Cardiac muscle cell (in vitro differentiated cells and primary cell): ENCODE measurements at regions not wholly inside any gene's neighbourhood (a gene's known extent, or its start where the extent isn't known, plus 50 kb on each side); places are given as distances from the start of the nearest gene placed in this dataset.

Experiments
- DNase-seq, 2 donors: peaks; one replicate each; pipeline versions ENCODE4 v3.0.0 to v3.0.0-alpha.2; 2010 to 2017; ENCODE audit warnings: low read depth in 1 of 2, low spot score in 1 of 2
- H3K27ac ChIP-seq: fragments of 200-600 bp; sonication (generic); 2 replicates; pipeline ENCODE4 v1.5.1; 2016
- H3K27me3 ChIP-seq: fragments of 200-600 bp; sonication (generic); 2 replicates; pipeline ENCODE4 v1.6.0; 2016; ENCODE audit warnings: control low read depth
- H3K36me3 ChIP-seq: fragments of 200-600 bp; sonication (generic); 2 replicates; pipeline ENCODE4 v1.5.1; 2016; ENCODE audit warnings: control low read depth
- H3K4me1 ChIP-seq: fragments of 200-600 bp; sonication (generic); 2 replicates; pipeline ENCODE4 v1.8.1; 2017; ENCODE audit warnings: low read depth, mild to moderate bottlenecking, mixed run types
- H3K4me3 ChIP-seq: fragments of 200-600 bp; sonication (generic); 2 replicates; pipeline ENCODE4 v1.5.1; 2016; ENCODE audit warnings: mild to moderate bottlenecking
- H3K9me3 ChIP-seq: fragments of 200-600 bp; sonication (generic); 2 replicates; pipeline ENCODE4 v1.5.1; 2017; ENCODE audit warnings: low read depth, mild to moderate bottlenecking, control low read depth
- CTCF ChIP-seq: IDR thresholded peaks from 2 replicates; pipeline ENCODE4 v1.5.1; 2012; ENCODE audit warnings: low read depth, mild to moderate bottlenecking, low read length

DNA sequence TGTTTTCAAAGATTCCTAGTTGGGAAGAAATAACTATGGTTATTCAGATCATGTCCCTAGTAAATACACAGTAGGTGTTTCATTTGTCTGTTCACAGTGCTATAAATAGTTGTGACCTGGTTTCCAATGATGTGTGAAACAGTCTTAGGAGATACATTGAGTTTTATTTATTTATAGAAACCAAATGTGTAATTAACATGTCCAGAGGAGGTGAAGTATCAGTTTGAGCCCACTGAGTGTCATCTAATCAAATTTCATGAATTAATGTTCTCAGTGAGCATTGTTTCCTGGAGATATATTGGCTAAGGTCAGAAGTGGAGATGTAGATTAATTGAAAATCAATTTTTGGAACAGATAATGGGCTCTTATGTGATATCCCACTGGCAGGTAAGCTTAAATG is 996.3 kb downstream of the FSTL5 start:
- Histone ChIP-seq H3K27ac (no peak overlapping the region), H3K36me3 (no peaks in the 10 kb centered on the region), H3K4me1 (no peaks in the 10 kb centered on the region), H3K27me3 (no peaks in the 10 kb centered on the region), H3K4me3 (no peak overlapping the region), H3K9me3 (no peaks in the 10 kb centered on the region)
- TF ChIP-seq CTCF, result no peak
- DNase-seq, result no peak

GRCh38 chr4:161160718-161161117 is 1003.1 kb downstream of the FSTL5 start:
- H3K9me3 ChIP-seq, result no peaks in the 10 kb centered on the region
- no peak overlapping the region for H3K27ac ChIP-seq
- H3K36me3 ChIP-seq, result no peaks in the 10 kb centered on the region
- H3K4me3 ChIP-seq, result no peak overlapping the region
- peaks cover 5% of the 10 kb centered on the region for H3K4me1 ChIP-seq
- DNase-seq, result peak in 1 of 2 donors; percentile 19
- no peak for TF ChIP-seq CTCF
- H3K27me3 ChIP-seq, result no peaks in the 10 kb centered on the region

GRCh38 chr4:161148051-161148450 is 1015.7 kb downstream of the FSTL5 start:
- H3K4me1 ChIP-seq, result no peaks in the 10 kb centered on the region
- no peak for DNase-seq
- no peak overlapping the region for H3K4me3 ChIP-seq
- no peak overlapping the region for H3K27ac ChIP-seq
- H3K9me3 ChIP-seq, result no peaks in the 10 kb centered on the region
- no peaks in the 10 kb centered on the region for H3K36me3 ChIP-seq
- TF ChIP-seq CTCF, result no peak
- no peaks in the 10 kb centered on the region for H3K27me3 ChIP-seq

GRCh38 chr4:161143375-161143774 is 1020.4 kb downstream of the FSTL5 start:
- Histone ChIP-seq H3K27ac (no peak overlapping the region), H3K4me3 (no peak overlapping the region), H3K27me3 (no peaks in the 10 kb centered on the region), H3K4me1 (no peaks in the 10 kb centered on the region), H3K36me3 (no peaks in the 10 kb centered on the region), H3K9me3 (no peaks in the 10 kb centered on the region)
- no peak for TF ChIP-seq CTCF
- no peak for DNase-seq

- no peak for TF ChIP-seq CTCF
- no peak for DNase-seq
- H3K27me3 ChIP-seq, result no peaks in the 10 kb centered on the region
- H3K27ac ChIP-seq, result no peak overlapping the region
- H3K9me3 ChIP-seq, result no peaks in the 10 kb centered on the region
- no peaks in the 10 kb centered on the region for H3K36me3 ChIP-seq
- no peak overlapping the region for H3K4me3 ChIP-seq
- no peaks in the 10 kb centered on the region for H3K4me1 ChIP-seq
These were observed 1029.0 kb downstream of the FSTL5 start for GRCh38 chr4:161134795-161135194.
